HUES64 (cell line): ENCODE measurements at regions not wholly inside any gene's neighbourhood (a gene's known extent, or its start where the extent isn't known, plus 50 kb on each side); places are given as distances from the start of the nearest gene placed in this dataset.

Experiments
- H3K27ac ChIP-seq: 2 replicates; pipeline ENCODE4 v1.7.0; 2013; ENCODE audit warnings: low read depth, low read length, inconsistent platforms
- H3K27me3 ChIP-seq: 2 replicates; pipeline ENCODE4 v1.6.1; 2013; ENCODE audit warnings: mild to moderate bottlenecking, low read length; ENCODE audit not compliant: insufficient read depth
- H3K36me3 ChIP-seq: 2 replicates; pipeline ENCODE4 v1.6.1; 2013; ENCODE audit warnings: mild to moderate bottlenecking, low read length; ENCODE audit not compliant: insufficient read depth
- H3K4me1 ChIP-seq: 2 replicates; pipeline ENCODE4 v1.6.1; 2013; ENCODE audit warnings: mild to moderate bottlenecking, low read length, moderate library complexity; ENCODE audit not compliant: insufficient read depth
- H3K4me3 ChIP-seq: 2 replicates; pipeline ENCODE4 v1.5.1; 2013; ENCODE audit warnings: mild to moderate bottlenecking, low read length, moderate library complexity
- H3K9ac ChIP-seq: 2 replicates; pipeline ENCODE4 v1.6.1; 2013; ENCODE audit warnings: mild to moderate bottlenecking, low read depth, low read length
- H3K9me3 ChIP-seq: 2 replicates; pipeline ENCODE4 v1.6.1; 2013; ENCODE audit warnings: low read depth, low read length; ENCODE audit not compliant: insufficient read depth
- WGBS: fragments of 150-250, 120-280 bp; methylation state at CpG from one replicate; pipeline ENCODE4 v1.1.7; 2013; ENCODE audit warnings: missing lambda C conversion rate; 5-methylcytosine and 5-hydroxymethylcytosine counted together

DNA sequence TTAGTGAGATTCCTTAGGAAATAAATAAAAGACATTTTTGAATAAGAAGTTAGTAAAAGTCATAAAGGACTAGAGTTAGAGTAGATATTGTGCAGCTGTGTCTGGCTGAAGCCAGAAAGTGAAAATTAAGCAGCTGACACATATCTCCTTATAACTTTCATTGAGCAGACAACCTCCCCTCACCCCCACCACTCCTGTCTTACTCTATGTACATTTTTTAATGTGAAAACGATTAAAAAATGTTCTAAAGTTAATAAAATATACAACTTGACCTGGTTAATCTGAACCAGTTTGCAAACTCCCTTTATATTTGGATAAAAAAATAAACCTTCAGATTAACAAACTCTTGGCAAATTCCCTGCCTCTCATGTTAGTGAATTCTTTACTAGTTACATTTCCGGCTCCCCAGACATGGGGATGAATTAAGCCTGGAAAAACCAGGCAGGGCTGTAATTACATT lies 462.8 kb downstream of the MEIS1 start:
- no peaks in the 10 kb centered on the region for H3K9me3 ChIP-seq
- H3K9ac ChIP-seq, result no peak overlapping the region
- H3K27me3 ChIP-seq, result no peaks in the 10 kb centered on the region
- WGBS, result 100% methylated on average over 1 of the region's 2 CpGs
- H3K4me1 ChIP-seq, result no peaks in the 10 kb centered on the region
- no peaks in the 10 kb centered on the region for H3K36me3 ChIP-seq
- no peak overlapping the region for H3K4me3 ChIP-seq
- no peak overlapping the region for H3K27ac ChIP-seq

DNA sequence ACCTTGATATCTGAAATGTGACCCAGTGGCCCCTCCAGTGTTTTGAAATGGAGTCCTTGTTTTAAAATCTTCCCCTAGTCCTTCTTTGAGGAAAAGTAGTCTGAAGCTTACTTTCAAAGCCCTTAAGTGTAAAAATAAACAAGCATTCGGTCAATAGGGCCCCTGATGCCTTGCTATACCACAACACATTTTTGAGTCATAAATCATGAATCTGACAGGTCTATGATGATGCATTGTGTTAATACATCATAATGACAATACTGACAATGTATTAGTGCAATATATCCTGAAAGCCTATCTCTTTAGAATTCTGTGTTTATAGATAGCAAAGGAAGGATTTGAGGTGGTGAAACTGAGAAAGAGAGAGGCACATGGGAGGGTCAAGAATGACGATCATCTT lies 464.2 kb downstream of the MEIS1 start:
- no peaks in the 10 kb centered on the region for H3K9me3 ChIP-seq
- WGBS, result 90% methylated on average over 2 of the region's 2 CpGs
- H3K9ac ChIP-seq, result no peak overlapping the region
- H3K4me3 ChIP-seq, result no peak overlapping the region
- H3K27ac ChIP-seq, result no peak overlapping the region
- H3K36me3 ChIP-seq, result no peaks in the 10 kb centered on the region
- H3K27me3 ChIP-seq, result no peaks in the 10 kb centered on the region
- no peaks in the 10 kb centered on the region for H3K4me1 ChIP-seq

DNA sequence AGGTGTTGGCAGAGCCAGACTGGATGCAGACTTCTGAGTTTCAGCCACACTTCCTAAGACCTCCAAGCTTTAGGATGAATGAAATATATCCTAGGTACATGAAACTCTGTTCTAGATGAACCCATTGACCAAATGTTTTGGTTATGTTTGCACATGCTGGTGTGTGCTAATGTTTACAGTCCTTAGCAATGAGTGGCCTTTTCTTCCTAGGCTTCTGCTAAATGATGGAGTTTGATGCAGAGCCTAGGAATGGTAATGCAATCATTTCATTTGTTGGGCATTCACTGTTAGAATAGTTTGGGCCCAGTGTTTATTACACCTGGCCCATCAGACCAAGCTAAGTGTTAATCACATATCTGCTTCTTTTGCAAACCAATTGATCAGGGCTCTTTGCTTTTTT lies 464.7 kb downstream of the MEIS1 start:
- Histone ChIP-seq H3K4me3 (no peak overlapping the region), H3K9ac (no peak overlapping the region), H3K4me1 (no peaks in the 10 kb centered on the region), H3K36me3 (no peaks in the 10 kb centered on the region), H3K27ac (no peak overlapping the region), H3K27me3 (no peaks in the 10 kb centered on the region), H3K9me3 (no peaks in the 10 kb centered on the region)

DNA sequence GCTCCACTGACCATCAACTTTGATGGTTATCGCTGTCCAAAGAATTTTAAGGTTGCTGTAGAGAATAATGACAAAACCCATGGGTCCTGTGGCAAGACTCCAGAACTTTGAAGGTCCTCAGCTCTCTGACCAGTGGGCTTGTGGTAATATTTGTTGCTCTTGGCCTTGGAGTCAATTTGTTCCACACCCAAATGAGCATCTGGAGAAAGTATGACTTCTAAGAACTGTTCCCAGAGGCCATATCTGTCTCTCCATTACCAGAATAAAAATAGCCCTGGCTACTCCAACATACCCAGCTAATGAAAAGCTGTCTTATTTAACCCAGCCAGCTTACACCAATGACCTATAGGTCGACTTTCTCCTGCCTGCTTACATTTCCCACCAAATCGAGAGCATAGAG lies 466.4 kb downstream of the MEIS1 start:
- Histone ChIP-seq H3K27ac (no peak overlapping the region), H3K36me3 (no peaks in the 10 kb centered on the region), H3K27me3 (no peaks in the 10 kb centered on the region), H3K9ac (no peak overlapping the region), H3K4me1 (no peaks in the 10 kb centered on the region), H3K9me3 (no peaks in the 10 kb centered on the region), H3K4me3 (no peak overlapping the region)
- 96% methylated on average over 3 of the region's 3 CpGs for WGBS

DNA sequence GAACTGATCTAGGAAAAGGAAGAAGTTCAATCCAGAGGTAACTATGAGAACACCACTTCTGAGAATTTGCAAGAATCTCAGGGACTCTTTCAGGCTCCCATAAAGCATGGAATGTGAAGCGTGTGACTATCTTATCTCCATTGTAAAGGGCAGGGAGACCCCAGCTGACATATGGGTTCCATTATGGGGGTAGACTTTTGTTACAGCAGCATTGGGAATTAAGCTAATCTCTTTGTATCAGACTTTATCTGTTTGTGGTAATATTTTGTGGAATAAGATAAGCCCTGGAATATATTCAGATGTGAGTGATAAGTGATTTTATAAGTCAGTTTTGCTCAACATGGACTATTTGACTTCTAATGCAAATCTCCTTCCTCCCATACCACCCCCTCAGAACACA lies 468.3 kb downstream of the MEIS1 start:
- H3K4me3 ChIP-seq, result no peak overlapping the region
- H3K27me3 ChIP-seq, result no peaks in the 10 kb centered on the region
- WGBS, result 83% methylated on average over 1 of the region's 1 CpG
- H3K9ac ChIP-seq, result no peak overlapping the region
- no peak overlapping the region for H3K27ac ChIP-seq
- H3K4me1 ChIP-seq, result no peaks in the 10 kb centered on the region
- no peaks in the 10 kb centered on the region for H3K36me3 ChIP-seq
- H3K9me3 ChIP-seq, result no peaks in the 10 kb centered on the region

DNA sequence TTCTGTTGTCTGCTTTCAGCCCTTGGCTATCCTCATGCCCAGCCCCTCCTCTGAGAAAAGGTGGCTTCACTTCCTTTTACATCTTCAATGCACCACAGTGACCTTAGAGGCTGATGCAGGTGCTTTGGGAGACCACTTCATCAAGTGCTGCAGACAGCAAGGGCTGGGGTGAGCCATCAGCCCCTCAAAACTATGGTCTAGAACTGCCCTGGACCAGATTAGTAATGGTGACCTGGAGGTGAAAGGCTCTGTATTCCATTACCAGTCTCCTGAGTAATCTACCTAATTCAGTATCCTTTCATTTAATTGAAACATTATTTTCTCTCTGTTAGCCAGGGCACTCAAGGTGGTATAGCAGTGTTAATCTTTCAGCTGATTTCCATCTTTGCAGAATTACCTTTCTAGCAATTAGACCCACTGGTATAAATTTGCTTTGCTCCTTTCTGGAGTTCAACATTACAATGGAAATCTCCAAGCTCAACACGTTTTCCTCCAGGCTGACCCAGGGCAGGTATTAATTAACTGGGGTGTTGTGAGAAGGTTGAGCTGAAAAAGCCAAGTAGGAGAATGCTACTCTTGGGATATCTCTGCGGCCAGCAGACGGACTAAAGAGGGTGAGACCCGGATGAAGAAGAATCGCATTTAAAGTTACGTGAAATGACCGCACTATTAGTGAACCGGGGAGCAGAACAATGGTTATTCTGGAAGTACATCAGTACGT lies 469.0 kb downstream of the MEIS1 start:
- Histone ChIP-seq H3K9ac (no peak overlapping the region), H3K9me3 (no peaks in the 10 kb centered on the region), H3K27ac (no peak overlapping the region), H3K4me3 (no peak overlapping the region), H3K27me3 (no peaks in the 10 kb centered on the region), H3K36me3 (no peaks in the 10 kb centered on the region), H3K4me1 (no peaks in the 10 kb centered on the region)
- 94% methylated on average over 9 of the region's 9 CpGs for WGBS

DNA sequence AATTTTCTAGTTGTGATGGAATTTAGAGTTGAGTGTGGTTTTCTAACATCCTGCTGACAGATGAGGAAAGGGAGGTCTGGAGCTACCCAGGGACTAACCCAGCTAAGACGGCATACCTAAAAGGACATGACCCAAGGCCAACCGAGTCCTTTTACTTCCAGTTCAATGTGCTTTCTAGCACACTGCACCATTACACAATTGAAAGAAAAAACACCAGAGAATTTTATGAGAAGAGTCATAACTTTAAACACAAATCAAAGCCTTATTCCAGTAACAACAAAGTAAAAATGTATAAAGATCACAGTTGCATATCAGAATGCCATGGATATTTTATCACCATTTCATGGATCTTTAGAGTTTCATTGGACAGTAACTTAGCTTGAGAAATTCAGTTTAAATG lies 480.3 kb downstream of the MEIS1 start:
- no peaks in the 10 kb centered on the region for H3K27me3 ChIP-seq
- H3K9me3 ChIP-seq, result no peaks in the 10 kb centered on the region
- no peaks in the 10 kb centered on the region for H3K4me1 ChIP-seq
- no peak overlapping the region for H3K27ac ChIP-seq
- WGBS, result 97% methylated on average over 2 of the region's 2 CpGs
- H3K9ac ChIP-seq, result no peak overlapping the region
- H3K36me3 ChIP-seq, result no peaks in the 10 kb centered on the region
- no peak overlapping the region for H3K4me3 ChIP-seq

DNA sequence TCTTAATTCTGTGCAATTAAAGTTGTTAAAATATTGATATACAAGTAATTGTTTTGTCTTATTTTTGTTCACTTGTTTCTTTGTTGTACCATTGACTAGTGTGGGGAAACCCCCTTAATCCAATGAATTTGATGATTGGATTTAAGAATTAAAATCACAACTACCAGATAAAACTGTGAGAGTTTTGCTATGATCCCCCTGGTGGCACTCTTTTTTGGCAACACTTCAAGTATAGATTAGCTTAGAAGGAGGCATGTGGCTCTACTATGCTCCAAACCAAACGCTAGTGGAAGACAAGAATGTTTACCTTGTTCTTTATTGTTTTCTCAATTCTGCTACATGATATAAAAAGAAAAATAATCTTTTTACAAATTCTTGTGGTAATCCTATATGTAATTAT lies 477.8 kb upstream of the ETAA1 start:
- Histone ChIP-seq H3K4me3 (no peak overlapping the region), H3K9ac (no peak overlapping the region), H3K9me3 (no peaks in the 10 kb centered on the region), H3K36me3 (no peaks in the 10 kb centered on the region), H3K4me1 (no peaks in the 10 kb centered on the region), H3K27me3 (no peaks in the 10 kb centered on the region), H3K27ac (no peak overlapping the region)
- WGBS, result no CpG with 5 or more reads among the region's 1 CpG

DNA sequence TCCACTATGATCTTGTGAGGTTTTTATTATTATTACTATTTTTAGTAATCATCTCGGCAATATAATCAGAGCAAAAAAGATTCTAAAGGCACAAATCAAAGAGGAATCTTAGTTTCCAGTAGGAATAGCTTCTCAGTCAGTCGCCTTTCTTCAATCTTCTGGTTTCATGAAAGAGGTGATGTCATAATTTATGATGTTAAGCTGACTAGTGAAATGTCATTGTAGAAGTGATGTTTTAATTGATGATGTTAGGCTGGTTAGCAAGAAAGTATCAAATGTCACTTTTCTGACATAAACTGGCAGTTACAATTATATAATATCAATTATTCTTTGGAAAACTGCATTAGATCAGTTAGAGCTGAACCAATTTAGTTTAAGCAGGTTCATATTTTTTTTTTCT lies 476.7 kb upstream of the ETAA1 start:
- H3K9me3 ChIP-seq, result no peaks in the 10 kb centered on the region
- no peak overlapping the region for H3K4me3 ChIP-seq
- H3K27ac ChIP-seq, result no peak overlapping the region
- H3K36me3 ChIP-seq, result no peaks in the 10 kb centered on the region
- WGBS, result 96% methylated on average over 2 of the region's 2 CpGs
- H3K9ac ChIP-seq, result no peak overlapping the region
- H3K27me3 ChIP-seq, result no peaks in the 10 kb centered on the region
- no peaks in the 10 kb centered on the region for H3K4me1 ChIP-seq

DNA sequence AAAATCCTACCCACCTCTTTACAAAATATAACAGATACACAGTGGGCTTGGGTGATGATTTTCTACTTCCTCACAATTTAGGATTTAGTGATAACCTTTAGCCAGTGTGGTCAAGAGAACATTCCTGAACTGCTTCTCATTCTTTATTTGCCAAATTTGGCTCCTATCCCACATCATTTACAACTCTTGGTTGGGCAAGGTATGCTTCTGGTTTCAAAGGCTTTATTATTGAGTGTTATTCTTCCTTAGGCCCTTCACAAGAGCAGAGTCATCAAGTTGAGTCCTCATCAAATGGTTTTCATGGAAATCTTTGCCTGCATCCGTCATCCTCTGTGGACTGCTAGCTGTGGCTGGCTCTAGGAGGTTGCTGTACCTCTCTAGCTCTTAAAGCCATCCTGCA lies 472.0 kb upstream of the ETAA1 start:
- WGBS, result 86% methylated on average over 1 of the region's 1 CpG
- Histone ChIP-seq H3K4me1 (no peaks in the 10 kb centered on the region), H3K36me3 (no peaks in the 10 kb centered on the region), H3K9ac (no peak overlapping the region), H3K9me3 (no peaks in the 10 kb centered on the region), H3K4me3 (no peak overlapping the region), H3K27ac (no peak overlapping the region), H3K27me3 (no peaks in the 10 kb centered on the region)

DNA sequence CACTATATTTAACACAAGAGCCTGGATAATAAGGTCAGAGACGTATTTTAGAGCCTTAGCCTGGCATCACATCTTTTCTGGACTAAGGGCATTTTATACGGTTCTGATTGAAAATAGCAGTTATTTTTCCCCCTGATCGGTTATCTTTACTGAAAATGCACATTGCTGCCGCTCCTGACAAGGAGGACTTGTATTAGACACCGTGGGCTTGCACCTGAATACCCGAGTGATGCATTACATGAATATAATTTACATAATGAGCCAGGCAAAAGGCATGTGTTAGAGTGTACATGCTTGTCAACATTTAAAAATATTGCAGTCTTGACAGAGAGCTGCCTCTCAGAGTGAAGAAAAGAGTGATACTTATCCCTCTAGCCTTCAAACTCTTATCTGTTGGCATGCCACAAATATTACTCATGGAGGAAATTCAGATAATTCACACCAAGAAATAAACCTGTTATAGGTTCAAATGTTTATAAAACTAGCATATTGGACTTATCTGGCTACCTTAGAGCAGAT lies 470.5 kb upstream of the ETAA1 start:
- H3K36me3 ChIP-seq, result no peaks in the 10 kb centered on the region
- H3K4me1 ChIP-seq, result no peaks in the 10 kb centered on the region
- no peaks in the 10 kb centered on the region for H3K9me3 ChIP-seq
- H3K9ac ChIP-seq, result no peak overlapping the region
- H3K27ac ChIP-seq, result no peak overlapping the region
- H3K27me3 ChIP-seq, result no peaks in the 10 kb centered on the region
- no peak overlapping the region for H3K4me3 ChIP-seq
- 94% methylated on average over 6 of the region's 6 CpGs for WGBS
